Heart left ventricle (tissue), 16 donors: ENCODE measurements at regions not wholly inside any gene's neighbourhood (a gene's known extent, or its start where the extent isn't known, plus 50 kb on each side); places are given as distances from the start of the nearest gene placed in this dataset.

Experiments
- ATAC-seq, 4 donors: fragments of 200-7000 bp; cut with Tn5 transposase; one replicate each; pipeline ENCODE4 v1.9.1; 2020 to 2022; ENCODE audit warnings: moderate library complexity in 4 of 4, mild to moderate bottlenecking in 3 of 4, moderate number of reproducible peaks in 1 of 4
- DNase-seq, 5 donors: peaks; one replicate each; pipeline ENCODE4 v3.0.0-alpha.2; 2020
- H3K27ac ChIP-seq, 12 donors: fragments of 200-600 bp; sonication (generic) in 4 of 12; one replicate each; pipeline versions ENCODE4 v1.5.0 to v1.8.0; 2016 to 2022; ENCODE audit warnings: mild to moderate bottlenecking in 2 of 12
- H3K27me3 ChIP-seq, 9 donors: fragments of 200-600 bp; sonication (generic) in 2 of 9; one replicate each; pipeline versions ENCODE4 v1.5.1 to v1.8.0; 2016 to 2022; ENCODE audit warnings: mild to moderate bottlenecking in 3 of 9
- H3K36me3 ChIP-seq, 9 donors: fragments of 200-600 bp; sonication (generic) in 2 of 9; one replicate each; pipeline versions ENCODE4 v1.5.0 to v1.8.0; 2018 to 2022; ENCODE audit warnings: mild to moderate bottlenecking in 2 of 9
- H3K4me1 ChIP-seq, 12 donors: fragments of 200-600 bp; sonication (generic) in 4 of 12; one replicate each; pipeline versions ENCODE4 v1.5.0 to v1.8.0; 2016 to 2022; ENCODE audit warnings: mild to moderate bottlenecking in 3 of 12
- H3K4me3 ChIP-seq, 12 donors: fragments of 200-600 bp; sonication (generic) in 4 of 12; one replicate each; pipeline versions ENCODE4 v1.5.0 to v1.8.0; 2017 to 2022; ENCODE audit warnings: mild to moderate bottlenecking in 9 of 12, moderate library complexity in 4 of 12
- H3K9me3 ChIP-seq, 12 donors: fragments of 200-600 bp; sonication (generic) in 4 of 12; one replicate each; pipeline versions ENCODE4 v1.5.0 to v1.8.0; 2016 to 2022; ENCODE audit warnings: mild to moderate bottlenecking in 1 of 12
- POLR2A ChIP-seq, 2 donors: fragments of 450-650 bp; IDR thresholded peaks; one replicate each; pipeline ENCODE4 v1.6.1; 2017; ENCODE audit warnings: antibody characterized with exemption in 2 of 2, mild to moderate bottlenecking in 2 of 2, moderate library complexity in 2 of 2
- WGBS, 4 donors: extraction: QIAGEN DNeasy Blood & Tissue Kit in 2 of 4; methylation state at CpG; one replicate each; pipeline versions ENCODE4 v1.1.5 to v1.1.7; 2013 to 2018; 5-methylcytosine and 5-hydroxymethylcytosine counted together
- intact Hi-C, 10 donors: fragments of 100-400 bp; cut with DNase I; formaldehyde crosslinking; loops; one replicate each; pipeline versions ENCODE4 v1.11.1 to v1.14.2; 2022
- TF ChIP-seq, protein P1 (sequence below), 12 donors: fragments of 200-600 bp; sonication (generic) in 4 of 12; IDR thresholded peaks; one replicate each; pipeline versions ENCODE4 v1.5.0 to v1.8.0; 2018 to 2022; ENCODE audit warnings: antibody characterized with exemption in 12 of 12, mild to moderate bottlenecking in 5 of 12
- donor health status: ischemic (EF 13 %, LVEDD 7.1; RV severe dilation, severe dysfunction).
- donor health status: healthy with polysubstance abuse.
- donor health status: DM: no; HTN: yes; CAD: no.
- donor health status: DM: no; HTN: no; CAD: no.
- donor health status: ischemic (EF 25% LVEDD 6.9; RV normal size, moderate dysfunction).
- donor health status: ischemic (EF 25% LVEDD 5.7; RV mildly dilated, moderate dysfunction).
- donor health status: healthy.
- donor health status: DM: yes; HTN: yes; CAD: no.
- donor health status: ischemic (EF 35%, LVEDD 5.7; RV mildly dilated, moderate dysfunction).
- donor health status: nonischemic (EF 11% LVEDD 7.7; RV severe dilation, severe dysfunction).
- donor health status: DM: yes; HTN: yes; CAD: no.
- donor health status: PGD.
- donor health status: ischemic (EF 29% LVEDD 5.4; RV normal size, mild dysfunction).
- donor health status: nonischemic (EF 23%, LVEDD 6.1; RV moderate dilation, normal function).

DNA sequence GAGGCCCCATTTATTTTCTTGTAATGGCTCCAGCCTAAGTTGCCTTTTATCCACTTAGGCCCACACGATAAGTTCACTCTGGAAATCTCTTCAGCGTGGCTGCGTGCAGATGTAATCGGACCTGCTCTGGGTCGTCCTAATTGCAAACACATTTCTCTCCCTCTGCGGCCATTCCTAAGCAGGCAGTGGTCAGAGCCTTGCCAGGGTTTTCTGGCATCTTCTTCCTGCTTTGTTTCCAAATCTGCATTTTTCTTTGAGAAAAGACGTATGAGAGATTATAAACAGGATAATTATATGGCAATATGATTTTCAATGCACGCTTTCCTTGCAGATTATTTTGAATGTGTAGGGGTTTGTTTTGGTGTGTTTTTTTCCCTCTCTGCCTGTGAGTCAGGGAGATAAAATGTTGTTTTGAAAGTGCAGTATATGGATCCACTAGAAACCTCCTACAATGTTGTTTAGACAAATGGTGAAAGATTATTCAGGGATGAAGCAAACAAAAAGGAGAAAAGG lies 239.4 kb upstream of the TANK start:
- Histone ChIP-seq H3K4me1 (peaks cover 0 to 45% (median 18%) of the 10 kb centered on the region in 12 donors), H3K4me3 (peak overlapping the region in 1 of 12 donors; percentile 19), H3K36me3 (no peaks in the 10 kb centered on the region), H3K27me3 (no peaks in the 10 kb centered on the region), H3K9me3 (no peaks in the 10 kb centered on the region), H3K27ac (peak overlapping the region in 9 of 12 donors; percentile 37 to 73 (median 59))
- intact Hi-C loops: loop anchor here in 3 of 10 donors (2.0 to 10.0 kb wide), 3 partner anchors 44 to 596 kb away; no protein-coding TSS in a partner anchor
- peak; percentile 57 to 86 (median 73) for ATAC-seq
- 35 to 62% (median 50%) methylated on average over 8 of the region's 8 CpGs for WGBS, 4 donors
- DNase-seq: peak; percentile 21 to 58 (median 48)
- TF ChIP-seq, protein P1, sequence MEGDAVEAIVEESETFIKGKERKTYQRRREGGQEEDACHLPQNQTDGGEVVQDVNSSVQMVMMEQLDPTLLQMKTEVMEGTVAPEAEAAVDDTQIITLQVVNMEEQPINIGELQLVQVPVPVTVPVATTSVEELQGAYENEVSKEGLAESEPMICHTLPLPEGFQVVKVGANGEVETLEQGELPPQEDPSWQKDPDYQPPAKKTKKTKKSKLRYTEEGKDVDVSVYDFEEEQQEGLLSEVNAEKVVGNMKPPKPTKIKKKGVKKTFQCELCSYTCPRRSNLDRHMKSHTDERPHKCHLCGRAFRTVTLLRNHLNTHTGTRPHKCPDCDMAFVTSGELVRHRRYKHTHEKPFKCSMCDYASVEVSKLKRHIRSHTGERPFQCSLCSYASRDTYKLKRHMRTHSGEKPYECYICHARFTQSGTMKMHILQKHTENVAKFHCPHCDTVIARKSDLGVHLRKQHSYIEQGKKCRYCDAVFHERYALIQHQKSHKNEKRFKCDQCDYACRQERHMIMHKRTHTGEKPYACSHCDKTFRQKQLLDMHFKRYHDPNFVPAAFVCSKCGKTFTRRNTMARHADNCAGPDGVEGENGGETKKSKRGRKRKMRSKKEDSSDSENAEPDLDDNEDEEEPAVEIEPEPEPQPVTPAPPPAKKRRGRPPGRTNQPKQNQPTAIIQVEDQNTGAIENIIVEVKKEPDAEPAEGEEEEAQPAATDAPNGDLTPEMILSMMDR (IDR thresholded peaks at IDR 0.05): no peak
- TF ChIP-seq POLR2A (IDR thresholded peaks at IDR 0.05): no peak

DNA sequence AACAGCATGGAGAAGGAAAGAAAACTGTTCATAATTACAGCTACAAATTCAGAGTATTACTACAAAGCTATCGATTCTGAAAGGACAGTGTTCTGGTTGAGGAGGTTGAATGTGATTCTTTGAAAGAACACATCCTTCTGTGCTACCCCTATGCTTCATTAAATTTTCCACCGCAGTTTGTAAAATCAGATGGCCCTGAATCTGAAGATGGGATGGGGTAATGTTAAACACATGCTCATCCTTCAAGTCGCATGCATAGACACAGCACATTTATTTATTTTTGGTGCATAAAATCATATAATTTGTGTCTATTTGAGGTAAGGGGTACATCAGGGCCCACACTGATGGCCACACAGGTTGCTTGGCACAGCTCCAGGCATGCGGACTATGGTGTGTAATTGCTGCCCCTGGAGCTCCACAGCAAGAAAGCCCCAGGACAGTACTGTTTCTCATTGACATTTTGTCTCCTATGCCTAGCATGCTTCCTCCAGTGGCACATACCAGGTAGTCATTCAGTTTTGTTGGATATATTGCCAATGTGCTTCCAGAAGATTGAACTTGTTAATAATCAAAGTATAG lies 238.8 kb upstream of the TANK start:
- WGBS, 4 donors: 79 to 90% (median 85%) methylated on average over 4 of the region's 4 CpGs
- TF ChIP-seq, protein P1 (IDR thresholded peaks at IDR 0.05): no peak
- no peak for TF ChIP-seq POLR2A (IDR thresholded peaks at IDR 0.05)
- no peaks in the 10 kb centered on the region for H3K9me3 ChIP-seq
- DNase-seq (peak in 1 of 5 donors; percentile 28), ATAC-seq (no peak)
- no peak overlapping the region for H3K4me3 ChIP-seq
- no peaks in the 10 kb centered on the region for H3K27me3 ChIP-seq
- peaks cover 0 to 45% (median 18%) of the 10 kb centered on the region in 12 donors for H3K4me1 ChIP-seq
- intact Hi-C loops: loop anchor here in 3 of 10 donors (2.0 to 10.0 kb wide), 3 partner anchors 43 to 597 kb away; no protein-coding TSS in a partner anchor
- H3K36me3 ChIP-seq: no peaks in the 10 kb centered on the region
- peak overlapping the region in 9 of 12 donors; percentile 7 to 73 (median 49) for H3K27ac ChIP-seq

DNA sequence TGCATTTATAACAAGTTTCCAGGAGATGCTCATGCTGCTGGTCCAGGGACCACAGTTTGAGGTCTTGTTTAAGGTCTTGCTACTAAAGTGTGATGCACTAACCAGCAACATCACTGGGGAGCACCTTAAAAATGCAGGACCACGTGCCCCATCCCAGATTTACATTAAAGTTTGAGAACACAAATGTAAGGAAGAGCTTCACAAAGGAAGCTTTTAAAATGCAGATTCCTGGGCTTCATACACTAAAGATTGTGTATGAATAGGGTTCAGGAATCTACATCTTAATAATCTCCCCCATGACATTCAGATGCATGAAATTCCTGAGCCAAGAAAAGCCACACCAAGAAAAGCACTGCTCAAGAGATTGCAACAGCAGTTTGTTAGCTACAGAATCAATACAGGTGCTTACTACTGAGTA lies 235.3 kb upstream of the TANK start:
- ATAC-seq: no peak
- 76 to 95% (median 85%) methylated on average over 1 of the region's 1 CpG for WGBS, 4 donors
- Histone ChIP-seq H3K36me3 (no peaks in the 10 kb centered on the region), H3K4me3 (no peak overlapping the region), H3K9me3 (no peaks in the 10 kb centered on the region), H3K27me3 (no peaks in the 10 kb centered on the region), H3K27ac (no peak overlapping the region), H3K4me1 (peaks cover 0 to 36% (median 9%) of the 10 kb centered on the region in 12 donors)
- intact Hi-C loops: loop anchor here in 2 of 10 donors (5.0 to 10.0 kb wide), 2 partner anchors 408 to 600 kb away; no protein-coding TSS in a partner anchor
- no peak for DNase-seq
- TF ChIP-seq, protein P1 (IDR thresholded peaks at IDR 0.05): no peak
- no peak for TF ChIP-seq POLR2A (IDR thresholded peaks at IDR 0.05)

GRCh38 chr2:160925956-160926355 lies 234.3 kb upstream of the TANK start:
- H3K36me3 ChIP-seq: no peaks in the 10 kb centered on the region
- ATAC-seq (no peak), DNase-seq (no peak)
- H3K4me1 ChIP-seq: peaks cover 0 to 28% (median 0%) of the 10 kb centered on the region in 12 donors
- TF ChIP-seq, protein P1 (IDR thresholded peaks at IDR 0.05): no peak
- TF ChIP-seq POLR2A (IDR thresholded peaks at IDR 0.05): no peak
- no peaks in the 10 kb centered on the region for H3K27me3 ChIP-seq
- 92 to 100% (median 95%) methylated on average over 1 of the region's 1 CpG for WGBS, 4 donors
- H3K9me3 ChIP-seq: no peaks in the 10 kb centered on the region
- intact Hi-C loops: loop anchor here in 1 of 10 donors (10.0 kb wide), 1 partner anchor 601 kb away; no protein-coding TSS in a partner anchor
- H3K27ac ChIP-seq: no peak overlapping the region
- no peak overlapping the region for H3K4me3 ChIP-seq
